GM12878 (cell line): ENCODE measurements at regions not wholly inside any gene's neighbourhood (a gene's known extent, or its start where the extent isn't known, plus 50 kb on each side); places are given as distances from the start of the nearest gene placed in this dataset.

Experiments
- BCL11A ChIP-seq: IDR thresholded peaks from 2 replicates; pipeline ENCODE4 v1.6.1; 2011; ENCODE audit warnings: low read depth, low read length
- BMI1 ChIP-seq: fragments of 450-650 bp; IDR thresholded peaks from 2 replicates; pipeline ENCODE4 v1.6.1; 2016; ENCODE audit warnings: mild to moderate bottlenecking, moderate library complexity, borderline replicate concordance
- CBFB ChIP-seq: IDR thresholded peaks from 2 replicates; pipeline ENCODE4 v1.6.1; 2016; ENCODE audit warnings: antibody characterized with exemption, low read depth
- CHD4 ChIP-seq: fragments of 200-600 bp; sonication (generic); IDR thresholded peaks from 2 replicates; pipeline ENCODE4 v1.6.1; 2016; ENCODE audit warnings: mild to moderate bottlenecking
- CREM ChIP-seq: IDR thresholded peaks from 2 replicates; pipeline ENCODE4 v1.6.1; 2014; ENCODE audit warnings: antibody characterized with exemption, low read depth
- EP300 ChIP-seq, 2 experiments: fragments of 150-350 bp in 1 of 2; IDR thresholded peaks; 2 replicates each; pipeline ENCODE4 v1.6.1; 2011 to 2012; ENCODE audit warnings: low read depth in 2 of 2, low read length in 2 of 2, borderline replicate concordance in 1 of 2, improper control_type of control experiment in 1 of 2, inconsistent platforms in 1 of 2; ENCODE audit not compliant: control insufficient read depth in 1 of 2
- GABPA ChIP-seq: IDR thresholded peaks from 2 replicates; pipeline ENCODE4 v1.6.1; 2014; ENCODE audit warnings: antibody characterized with exemption, low read depth, mild to moderate bottlenecking, inconsistent platforms
- HCFC1 ChIP-seq: fragments of 150-350 bp; IDR thresholded peaks from 2 replicates; pipeline ENCODE4 v1.6.1; 2014; ENCODE audit warnings: low read length
- IKZF2 ChIP-seq, 2 experiments: fragments of 450-650 bp; IDR thresholded peaks; 2 replicates each; pipeline ENCODE4 v1.6.1; 2017; ENCODE audit warnings: mild to moderate bottlenecking in 2 of 2, moderate library complexity in 2 of 2
- IRF4 ChIP-seq: IDR thresholded peaks from 2 replicates; pipeline ENCODE4 v1.6.1; 2011; ENCODE audit warnings: low read depth, low read length
- JUNB ChIP-seq: IDR thresholded peaks from 2 replicates; pipeline ENCODE4 v1.6.1; 2016; ENCODE audit warnings: antibody characterized with exemption, mild to moderate bottlenecking
- KDM1A ChIP-seq: fragments of 200-600 bp; sonication (generic); IDR thresholded peaks from 2 replicates; pipeline ENCODE4 v1.6.1; 2016; ENCODE audit warnings: borderline replicate concordance
- MXI1 ChIP-seq: fragments of 150-350 bp; IDR thresholded peaks from 2 replicates; pipeline ENCODE4 v1.6.1; 2011; ENCODE audit warnings: low read depth, mild to moderate bottlenecking, inconsistent platforms, low read length, improper control_type of control experiment
- NR2C1 ChIP-seq: fragments of 450-650 bp; IDR thresholded peaks from 2 replicates; pipeline ENCODE4 v1.6.1; 2017; ENCODE audit warnings: antibody characterized with exemption, mild to moderate bottlenecking, moderate library complexity
- POLR2AphosphoS2 ChIP-seq: IDR thresholded peaks from 2 replicates; pipeline ENCODE4 v1.6.1; 2011; ENCODE audit warnings: low read depth, mild to moderate bottlenecking, low read length, improper control_type of control experiment, moderate library complexity
- RAD21 ChIP-seq: IDR thresholded peaks from 2 replicates; pipeline ENCODE4 v1.6.1; 2011; ENCODE audit warnings: mild to moderate bottlenecking, low read depth, low read length, moderate library complexity; ENCODE audit not compliant: insufficient read depth
- SMAD1 ChIP-seq: fragments of 450-650 bp; IDR thresholded peaks from 2 replicates; pipeline ENCODE4 v1.6.1; 2018; ENCODE audit warnings: mild to moderate bottlenecking, low read depth; ENCODE audit not compliant: partially characterized antibody
- SRF ChIP-seq, 2 experiments: IDR thresholded peaks; 2 replicates each; pipeline ENCODE4 v1.6.1; 2011; ENCODE audit warnings: low read depth in 2 of 2, low read length in 2 of 2, mild to moderate bottlenecking in 1 of 2, moderate library complexity in 1 of 2
- TCF12 ChIP-seq: IDR thresholded peaks from 2 replicates; pipeline ENCODE4 v1.6.1; 2011; ENCODE audit warnings: low read depth, mild to moderate bottlenecking, low read length
- TF ChIP-seq, protein P1 (sequence below): fragments of 450-650 bp; IDR thresholded peaks from 2 replicates; pipeline ENCODE4 v1.6.1; 2016; ENCODE audit warnings: mild to moderate bottlenecking, moderate library complexity, borderline replicate concordance
- TF ChIP-seq, protein P2 (sequence below): fragments of 450-650 bp; IDR thresholded peaks from 2 replicates; pipeline ENCODE4 v1.6.1; 2014; ENCODE audit warnings: mild to moderate bottlenecking
- TF ChIP-seq, protein P3 (sequence below), 3 experiments: IDR thresholded peaks in 2 of 3; conservative IDR thresholded peaks in 1 of 3; 2 replicates each; pipeline ENCODE4 v1.5.1; 2011; ENCODE audit warnings: low read depth in 3 of 3, low read length in 3 of 3, mild to moderate bottlenecking in 3 of 3, control low read depth in 2 of 3, moderate library complexity in 2 of 3, inconsistent platforms in 1 of 3, mixed read lengths in 1 of 3; ENCODE audit not compliant: control insufficient read depth in 2 of 3, insufficient read depth in 1 of 3; ENCODE audit errors: extremely low read depth in 1 of 3
- TF ChIP-seq, protein P4 (sequence below): IDR thresholded peaks from 2 replicates; pipeline ENCODE4 v1.6.1; 2011; ENCODE audit warnings: mild to moderate bottlenecking, low read depth, low read length, moderate library complexity; ENCODE audit not compliant: insufficient replicate concordance

DNA sequence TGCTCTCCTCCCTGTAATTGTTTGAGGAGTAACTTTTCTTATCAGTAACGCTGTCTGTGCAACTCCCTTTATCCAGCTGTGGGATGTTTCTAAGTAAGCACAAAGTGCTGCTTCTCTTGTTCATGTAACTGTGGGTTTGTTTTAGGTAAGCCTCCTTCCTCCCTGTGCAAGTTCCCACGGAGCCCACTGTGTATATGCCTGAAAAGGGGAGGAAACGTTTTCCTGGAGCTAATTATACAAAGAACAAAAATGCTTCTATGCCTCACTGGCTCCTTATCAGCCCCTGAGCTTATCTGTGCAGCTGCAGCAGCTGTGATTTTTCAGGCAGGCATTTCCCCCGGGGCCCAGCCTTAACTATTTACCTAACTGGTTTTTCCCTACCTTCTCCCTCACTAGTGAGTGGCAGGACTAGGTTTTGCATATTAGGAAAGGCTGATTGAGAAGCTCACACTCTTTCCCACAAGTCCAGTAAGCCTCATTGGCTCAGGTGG is 593.4 kb upstream of the GHITM start (continued):
- no peak for TF ChIP-seq EP300 (IDR thresholded peaks at IDR 0.05; ENCODE audit: borderline replicate concordance in 1 of 2, control insufficient read depth in 1 of 2, low read depth in 2 of 2, low read length in 2 of 2)
- TF ChIP-seq IKZF2 (IDR thresholded peaks at IDR 0.05) = peak in 1 of 2 experiments; percentile 10; a peak in 1 of 4 replicates
- no peak for TF ChIP-seq KDM1A
- no peak for TF ChIP-seq POLR2AphosphoS2
- TF ChIP-seq NR2C1 = no peak
- TF ChIP-seq, protein P1, sequence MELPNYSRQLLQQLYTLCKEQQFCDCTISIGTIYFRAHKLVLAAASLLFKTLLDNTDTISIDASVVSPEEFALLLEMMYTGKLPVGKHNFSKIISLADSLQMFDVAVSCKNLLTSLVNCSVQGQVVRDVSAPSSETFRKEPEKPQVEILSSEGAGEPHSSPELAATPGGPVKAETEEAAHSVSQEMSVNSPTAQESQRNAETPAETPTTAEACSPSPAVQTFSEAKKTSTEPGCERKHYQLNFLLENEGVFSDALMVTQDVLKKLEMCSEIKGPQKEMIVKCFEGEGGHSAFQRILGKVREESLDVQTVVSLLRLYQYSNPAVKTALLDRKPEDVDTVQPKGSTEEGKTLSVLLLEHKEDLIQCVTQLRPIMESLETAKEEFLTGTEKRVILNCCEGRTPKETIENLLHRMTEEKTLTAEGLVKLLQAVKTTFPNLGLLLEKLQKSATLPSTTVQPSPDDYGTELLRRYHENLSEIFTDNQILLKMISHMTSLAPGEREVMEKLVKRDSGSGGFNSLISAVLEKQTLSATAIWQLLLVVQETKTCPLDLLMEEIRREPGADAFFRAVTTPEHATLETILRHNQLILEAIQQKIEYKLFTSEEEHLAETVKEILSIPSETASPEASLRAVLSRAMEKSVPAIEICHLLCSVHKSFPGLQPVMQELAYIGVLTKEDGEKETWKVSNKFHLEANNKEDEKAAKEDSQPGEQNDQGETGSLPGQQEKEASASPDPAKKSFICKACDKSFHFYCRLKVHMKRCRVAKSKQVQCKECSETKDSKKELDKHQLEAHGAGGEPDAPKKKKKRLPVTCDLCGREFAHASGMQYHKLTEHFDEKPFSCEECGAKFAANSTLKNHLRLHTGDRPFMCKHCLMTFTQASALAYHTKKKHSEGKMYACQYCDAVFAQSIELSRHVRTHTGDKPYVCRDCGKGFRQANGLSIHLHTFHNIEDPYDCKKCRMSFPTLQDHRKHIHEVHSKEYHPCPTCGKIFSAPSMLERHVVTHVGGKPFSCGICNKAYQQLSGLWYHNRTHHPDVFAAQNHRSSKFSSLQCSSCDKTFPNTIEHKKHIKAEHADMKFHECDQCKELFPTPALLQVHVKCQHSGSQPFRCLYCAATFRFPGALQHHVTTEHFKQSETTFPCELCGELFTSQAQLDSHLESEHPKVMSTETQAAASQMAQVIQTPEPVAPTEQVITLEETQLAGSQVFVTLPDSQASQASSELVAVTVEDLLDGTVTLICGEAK = no peak
- TF ChIP-seq SMAD1 = no peak
- no peak for TF ChIP-seq HCFC1
- TF ChIP-seq, protein P2, sequence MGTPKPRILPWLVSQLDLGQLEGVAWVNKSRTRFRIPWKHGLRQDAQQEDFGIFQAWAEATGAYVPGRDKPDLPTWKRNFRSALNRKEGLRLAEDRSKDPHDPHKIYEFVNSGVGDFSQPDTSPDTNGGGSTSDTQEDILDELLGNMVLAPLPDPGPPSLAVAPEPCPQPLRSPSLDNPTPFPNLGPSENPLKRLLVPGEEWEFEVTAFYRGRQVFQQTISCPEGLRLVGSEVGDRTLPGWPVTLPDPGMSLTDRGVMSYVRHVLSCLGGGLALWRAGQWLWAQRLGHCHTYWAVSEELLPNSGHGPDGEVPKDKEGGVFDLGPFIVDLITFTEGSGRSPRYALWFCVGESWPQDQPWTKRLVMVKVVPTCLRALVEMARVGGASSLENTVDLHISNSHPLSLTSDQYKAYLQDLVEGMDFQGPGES = no peak
- TF ChIP-seq CHD4 = no peak
- no peak for TF ChIP-seq IRF4
- TF ChIP-seq, protein P3, sequence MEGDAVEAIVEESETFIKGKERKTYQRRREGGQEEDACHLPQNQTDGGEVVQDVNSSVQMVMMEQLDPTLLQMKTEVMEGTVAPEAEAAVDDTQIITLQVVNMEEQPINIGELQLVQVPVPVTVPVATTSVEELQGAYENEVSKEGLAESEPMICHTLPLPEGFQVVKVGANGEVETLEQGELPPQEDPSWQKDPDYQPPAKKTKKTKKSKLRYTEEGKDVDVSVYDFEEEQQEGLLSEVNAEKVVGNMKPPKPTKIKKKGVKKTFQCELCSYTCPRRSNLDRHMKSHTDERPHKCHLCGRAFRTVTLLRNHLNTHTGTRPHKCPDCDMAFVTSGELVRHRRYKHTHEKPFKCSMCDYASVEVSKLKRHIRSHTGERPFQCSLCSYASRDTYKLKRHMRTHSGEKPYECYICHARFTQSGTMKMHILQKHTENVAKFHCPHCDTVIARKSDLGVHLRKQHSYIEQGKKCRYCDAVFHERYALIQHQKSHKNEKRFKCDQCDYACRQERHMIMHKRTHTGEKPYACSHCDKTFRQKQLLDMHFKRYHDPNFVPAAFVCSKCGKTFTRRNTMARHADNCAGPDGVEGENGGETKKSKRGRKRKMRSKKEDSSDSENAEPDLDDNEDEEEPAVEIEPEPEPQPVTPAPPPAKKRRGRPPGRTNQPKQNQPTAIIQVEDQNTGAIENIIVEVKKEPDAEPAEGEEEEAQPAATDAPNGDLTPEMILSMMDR (IDR thresholded peaks at IDR 0.05 in 2 of 3, conservative IDR thresholded peaks at IDR 0.05 in 1 of 3; ENCODE audit: control insufficient read depth in 2 of 3, extremely low read depth in 1 of 3, insufficient read depth in 1 of 3, low read depth in 3 of 3, low read length in 3 of 3) = no peak
- TF ChIP-seq, protein P4, sequence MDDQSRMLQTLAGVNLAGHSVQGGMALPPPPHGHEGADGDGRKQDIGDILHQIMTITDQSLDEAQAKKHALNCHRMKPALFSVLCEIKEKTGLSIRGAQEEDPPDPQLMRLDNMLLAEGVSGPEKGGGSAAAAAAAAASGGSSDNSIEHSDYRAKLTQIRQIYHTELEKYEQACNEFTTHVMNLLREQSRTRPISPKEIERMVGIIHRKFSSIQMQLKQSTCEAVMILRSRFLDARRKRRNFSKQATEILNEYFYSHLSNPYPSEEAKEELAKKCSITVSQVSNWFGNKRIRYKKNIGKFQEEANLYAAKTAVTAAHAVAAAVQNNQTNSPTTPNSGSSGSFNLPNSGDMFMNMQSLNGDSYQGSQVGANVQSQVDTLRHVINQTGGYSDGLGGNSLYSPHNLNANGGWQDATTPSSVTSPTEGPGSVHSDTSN = peak; percentile 38
- TF ChIP-seq BMI1 = no peak
- no peak for TF ChIP-seq CREM
- no peak for TF ChIP-seq MXI1
- TF ChIP-seq GABPA = no peak
- TF ChIP-seq JUNB = no peak
- no peak for TF ChIP-seq RAD21
- TF ChIP-seq SRF (IDR thresholded peaks at IDR 0.05; ENCODE audit: low read depth in 2 of 2, low read length in 2 of 2) = no peak
- peak; percentile 85 for TF ChIP-seq TCF12
- no peak for TF ChIP-seq BCL11A
- TF ChIP-seq CBFB = no peak
